GM19025 (cell line): ENCODE measurements at regions not wholly inside any gene's neighbourhood (a gene's known extent, or its start where the extent isn't known, plus 50 kb on each side); places are given as distances from the start of the nearest gene placed in this dataset.

Source experiments
- ATAC-seq: cut with Tn5 transposase; IDR thresholded peaks from one replicate; pipeline ENCODE4 v1.9.1; 2021; ENCODE audit warnings: mild to moderate bottlenecking, low read depth, moderate library complexity; ENCODE audit not compliant: unreplicated experiment

DNA sequence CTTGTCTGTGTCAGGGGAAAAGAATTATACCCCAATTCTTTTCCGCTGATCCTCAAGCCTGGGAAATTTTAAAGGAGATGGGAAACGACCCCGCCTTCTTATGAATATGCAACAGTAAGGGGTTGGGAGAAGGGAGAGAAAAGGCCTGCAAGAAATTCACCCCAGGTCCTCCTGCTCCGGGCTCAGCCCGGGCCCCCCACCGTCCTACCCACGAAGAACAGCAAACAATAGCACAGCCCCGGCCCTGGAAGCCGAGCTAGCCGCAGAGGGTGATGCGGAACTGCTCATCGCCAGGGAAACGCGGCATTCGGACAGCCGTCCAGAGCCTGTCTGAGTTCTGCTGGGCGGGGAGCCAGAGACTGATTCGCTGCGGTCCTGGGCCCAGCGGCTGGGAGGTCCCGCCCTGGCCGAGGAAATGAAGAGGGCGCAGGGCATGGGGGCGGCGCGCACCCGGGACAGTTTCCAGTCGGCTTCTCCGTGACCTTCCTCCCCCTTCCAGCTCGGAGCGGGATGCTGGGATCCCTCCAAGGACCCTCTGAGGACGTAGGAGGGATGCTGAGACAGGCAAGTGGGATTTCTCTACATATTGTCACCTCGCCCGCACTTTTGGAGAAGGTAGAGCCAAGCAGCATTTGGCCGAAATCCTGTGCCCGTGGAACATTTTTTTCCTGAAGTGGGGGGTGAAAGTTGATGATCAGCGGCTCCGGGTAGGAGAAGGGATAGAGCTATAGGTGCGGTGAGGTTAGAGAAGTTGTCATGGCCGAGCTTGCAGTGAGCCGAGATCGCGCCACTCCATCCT lies 82.3 kb upstream of the C1QTNF9B start:
- ATAC-seq = peak; percentile 53

DNA sequence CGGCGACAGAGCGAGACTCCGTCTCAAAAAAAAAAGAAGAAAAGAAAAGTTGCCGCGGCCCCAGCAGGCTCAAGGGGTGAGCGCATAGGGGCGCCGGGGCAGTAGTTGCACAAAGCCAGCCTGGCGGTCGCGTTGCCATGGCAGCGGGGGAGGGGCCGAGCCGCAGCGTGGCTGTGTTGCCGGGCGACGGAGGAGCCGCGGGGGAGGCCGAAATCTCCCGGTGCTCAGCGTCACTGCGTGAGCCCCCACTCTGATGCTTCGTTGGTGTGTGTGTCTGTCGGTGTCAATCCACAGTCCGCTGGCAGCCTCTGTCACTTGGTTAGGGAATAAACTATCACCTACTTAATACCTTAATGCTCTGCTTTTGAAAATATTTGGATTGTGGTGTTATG lies 82.9 kb upstream of the C1QTNF9B start:
- peak; percentile 97 for ATAC-seq

DNA sequence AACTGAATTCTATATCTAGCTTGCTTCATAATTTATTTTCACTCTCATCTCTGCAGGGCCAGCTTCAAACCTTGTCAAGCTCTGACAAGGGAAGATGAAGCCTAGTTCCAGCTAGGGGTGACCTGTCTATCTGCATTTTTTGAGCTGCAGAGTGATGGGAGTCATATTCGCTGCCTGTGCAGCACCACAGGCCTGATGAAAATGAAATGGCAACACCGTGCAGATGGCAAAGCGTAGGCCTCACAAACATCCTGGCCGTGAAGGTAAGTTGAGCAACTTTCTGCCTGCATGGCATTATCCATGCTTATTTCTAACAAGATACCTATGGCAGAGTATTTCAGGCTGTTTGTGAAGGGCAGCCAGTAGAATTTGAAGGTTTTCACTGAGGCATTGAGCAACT lies 86.4 kb upstream of the C1QTNF9B start:
- ATAC-seq = no peak

DNA sequence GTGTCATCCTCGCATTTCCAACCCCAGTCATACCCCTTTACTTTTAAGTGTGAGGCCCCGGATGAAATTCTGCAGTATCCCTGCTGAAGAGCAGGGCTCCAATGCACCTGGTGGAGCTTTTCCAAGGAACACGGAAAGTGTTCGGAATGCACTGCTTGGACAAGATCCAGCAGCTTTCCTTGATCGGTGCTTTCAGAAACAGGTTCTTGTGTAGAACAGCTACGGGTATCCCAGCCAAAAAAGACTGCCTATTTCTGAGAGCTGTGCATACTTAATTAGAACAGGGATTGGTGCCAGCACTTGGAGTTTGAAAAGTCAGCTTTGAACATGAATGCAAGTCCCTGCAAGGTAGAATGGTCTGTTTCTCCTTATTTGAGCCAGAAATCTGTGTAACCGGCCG lies 87.2 kb upstream of the C1QTNF9B start:
- no peak for ATAC-seq

DNA sequence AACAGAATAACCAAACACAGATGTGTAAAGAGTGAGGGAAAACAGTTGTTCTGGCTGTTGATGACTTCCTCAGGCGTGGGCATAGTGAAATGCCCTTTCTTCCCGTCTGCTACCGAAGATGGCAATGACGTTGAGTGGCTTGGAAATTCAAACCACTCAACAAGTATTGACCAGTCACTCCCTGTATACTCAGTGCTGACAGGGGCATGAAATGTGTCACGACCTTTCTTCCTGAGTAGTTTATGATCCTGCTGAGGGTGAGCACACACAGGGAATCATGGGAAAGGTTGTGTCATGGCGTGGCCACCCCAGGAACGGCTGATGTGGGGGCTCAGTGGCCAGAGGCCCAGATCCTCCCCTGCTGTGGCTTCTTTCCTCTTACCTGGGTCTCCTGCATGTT lies 87.8 kb upstream of the C1QTNF9B start:
- no peak for ATAC-seq

DNA sequence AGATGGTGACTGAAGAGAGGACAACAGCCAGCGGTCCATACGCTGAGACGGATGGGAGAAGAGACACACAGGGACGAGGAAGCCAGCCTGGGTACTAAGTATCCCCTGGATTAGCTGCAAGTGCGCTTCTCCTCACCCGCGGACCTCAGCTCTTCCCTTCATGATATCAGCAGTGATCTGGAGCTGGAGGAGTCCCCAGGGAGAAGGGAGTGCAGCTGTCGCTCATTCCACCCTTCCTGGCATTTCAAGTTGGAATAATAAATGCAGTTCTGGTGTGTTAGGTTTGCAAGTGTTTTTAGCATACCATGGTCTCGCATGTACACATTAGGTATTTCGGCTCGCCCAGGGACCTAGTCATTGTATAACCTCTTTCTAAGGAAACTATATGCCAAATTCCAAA lies 88.5 kb upstream of the C1QTNF9B start:
- ATAC-seq = no peak

DNA sequence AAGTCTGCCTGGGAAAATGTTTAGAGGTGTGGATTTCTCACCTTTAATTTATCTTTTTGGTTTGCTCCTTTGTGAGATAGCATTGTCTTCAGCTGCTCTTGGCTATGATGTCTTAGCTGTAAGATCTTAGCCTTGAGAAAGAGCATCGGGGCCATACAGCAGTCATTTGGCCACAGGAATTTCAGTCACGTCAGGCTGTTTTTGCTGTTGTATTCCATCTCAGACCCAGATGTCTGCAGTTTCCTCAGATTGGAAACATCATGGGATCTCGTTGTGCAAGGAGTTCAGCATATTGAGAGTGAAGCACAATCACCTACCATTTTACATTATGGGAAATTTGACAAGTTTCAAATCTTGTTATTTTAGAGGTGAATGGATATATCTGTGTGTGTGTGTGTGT lies 89.3 kb upstream of the C1QTNF9B start:
- no peak for ATAC-seq

DNA sequence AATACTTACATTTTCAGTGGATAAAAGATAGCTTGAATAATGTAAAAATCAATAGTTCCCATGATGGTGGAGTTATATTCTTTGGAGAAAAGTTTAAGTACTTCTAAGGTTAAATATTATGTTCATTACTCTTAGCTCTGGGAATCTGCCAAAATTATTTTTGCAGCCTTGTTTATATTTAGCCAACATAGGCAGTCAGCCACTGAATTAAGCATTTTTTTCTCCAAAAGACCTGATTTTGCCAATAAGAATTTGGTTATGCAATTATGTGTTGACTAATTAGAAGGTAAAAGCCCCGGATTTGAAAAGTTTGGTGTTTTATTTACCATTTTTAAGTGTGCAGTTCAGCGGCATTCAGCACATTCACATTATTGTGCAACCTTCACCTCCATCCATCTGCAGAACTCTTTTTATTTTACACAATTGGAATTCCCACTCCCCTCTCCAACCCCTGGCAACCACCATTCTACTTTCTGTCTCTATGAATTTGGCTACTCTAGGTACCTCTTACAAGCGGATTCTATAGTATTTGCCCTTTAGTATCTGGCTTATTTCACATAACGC lies 90.1 kb upstream of the C1QTNF9B start:
- ATAC-seq = no peak

DNA sequence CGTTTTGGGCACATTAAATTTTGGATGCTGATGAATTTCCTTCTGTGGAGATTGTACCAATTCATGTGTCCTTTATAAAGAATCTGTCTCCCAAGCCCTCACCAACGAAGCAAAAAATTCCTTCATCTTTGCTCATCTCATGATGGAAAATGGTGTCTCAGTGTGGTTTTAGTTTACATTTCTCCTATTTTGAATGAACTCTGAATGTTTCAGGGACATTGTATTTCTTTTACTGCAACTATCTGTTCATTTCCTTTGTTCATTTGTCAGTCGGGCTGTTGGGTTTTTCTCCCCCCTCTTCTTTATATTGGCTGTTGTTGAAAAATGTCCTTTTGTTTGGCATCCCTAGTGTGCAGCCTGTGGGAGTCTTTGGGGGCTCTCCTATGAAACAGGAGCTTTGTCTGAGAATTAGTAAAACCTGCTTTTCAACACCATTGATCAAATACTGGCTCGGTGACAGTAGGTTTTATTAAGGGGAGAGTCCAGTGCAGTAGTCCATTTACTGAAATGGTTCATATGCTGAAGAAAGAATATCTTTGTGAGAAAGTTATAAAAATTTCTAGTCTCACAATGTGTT lies 91.3 kb upstream of the C1QTNF9B start:
- no peak for ATAC-seq

DNA sequence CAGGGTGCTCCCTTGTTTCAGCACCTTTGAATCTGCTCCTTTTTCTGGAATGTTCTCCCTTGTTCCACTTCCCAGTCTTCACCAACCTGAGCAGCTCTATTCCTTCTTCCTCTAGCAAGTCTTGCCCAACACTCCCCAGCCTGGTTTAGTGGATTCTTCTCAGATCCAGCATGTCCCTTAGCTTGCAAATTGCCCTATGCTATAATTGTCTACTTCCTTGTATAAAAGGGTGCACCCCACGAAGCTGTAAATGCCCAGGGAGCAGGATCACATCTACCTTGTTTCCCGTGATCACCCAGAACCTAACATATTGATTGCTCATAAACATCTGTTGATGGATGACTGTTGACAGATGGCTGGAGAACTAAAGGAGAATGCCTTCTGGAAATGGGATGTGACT lies 93.2 kb upstream of the C1QTNF9B start:
- ATAC-seq = no peak

DNA sequence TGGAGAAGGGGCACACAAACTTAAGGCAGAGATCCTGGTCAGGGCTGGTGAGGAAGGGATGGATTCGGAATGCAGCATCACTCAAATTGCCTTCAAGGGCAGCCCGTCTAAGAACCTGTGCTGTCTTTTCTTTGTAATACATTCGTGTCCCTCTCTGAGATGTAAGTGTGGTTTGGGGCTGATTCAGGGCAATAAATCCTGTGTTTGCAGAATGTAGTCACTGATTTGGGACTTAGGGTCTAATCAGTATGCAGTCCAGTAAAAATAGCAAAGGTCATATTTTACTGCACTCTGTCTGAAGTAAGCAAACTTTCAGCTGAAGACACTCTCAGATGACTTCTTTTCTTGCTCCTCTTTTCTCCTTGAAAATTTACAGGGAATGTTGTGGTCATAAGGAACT lies 93.8 kb upstream of the C1QTNF9B start:
- ATAC-seq = no peak

DNA sequence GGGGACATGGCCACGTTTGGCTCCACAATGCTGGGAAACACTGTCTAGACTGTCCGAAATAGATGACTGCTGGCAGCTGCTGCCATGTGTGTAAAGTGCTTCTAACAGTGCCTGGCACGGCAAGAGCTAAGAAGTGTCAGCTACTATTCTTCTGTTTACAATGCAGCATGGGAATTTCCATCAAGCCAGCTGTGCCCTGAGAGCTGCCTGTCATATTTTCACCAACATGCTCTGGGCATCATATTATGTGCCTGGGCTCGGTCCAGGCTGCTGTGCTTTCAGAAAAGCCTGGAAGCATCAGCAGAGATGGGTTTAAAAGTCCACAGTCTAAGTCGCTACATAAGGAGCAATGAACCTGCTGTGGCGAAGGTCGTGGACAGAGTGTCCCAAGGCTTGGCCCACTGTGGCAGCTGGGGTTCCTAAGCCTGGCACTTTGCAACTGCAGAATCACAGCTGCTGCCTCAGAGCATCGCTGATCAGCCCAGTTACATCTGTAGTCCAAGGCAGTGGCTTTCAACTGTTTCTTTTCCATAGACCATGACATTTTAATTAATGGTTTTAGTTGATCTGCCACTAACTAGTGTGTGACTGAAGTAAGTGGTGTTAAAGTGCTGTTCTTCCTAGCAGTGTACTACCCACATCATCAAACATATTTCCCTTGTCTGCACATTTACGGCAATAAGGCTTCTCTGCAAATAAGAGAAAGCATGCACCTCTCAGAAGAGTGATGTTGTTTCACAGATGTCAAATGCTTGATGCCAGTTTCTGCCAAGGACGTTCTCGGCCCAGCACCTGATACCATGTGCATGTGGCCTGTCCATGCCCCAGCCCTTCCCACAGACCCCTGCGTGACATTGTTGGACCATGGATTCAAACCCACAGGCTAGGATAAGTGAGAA lies 95.7 kb upstream of the C1QTNF9B start:
- ATAC-seq = no peak

DNA sequence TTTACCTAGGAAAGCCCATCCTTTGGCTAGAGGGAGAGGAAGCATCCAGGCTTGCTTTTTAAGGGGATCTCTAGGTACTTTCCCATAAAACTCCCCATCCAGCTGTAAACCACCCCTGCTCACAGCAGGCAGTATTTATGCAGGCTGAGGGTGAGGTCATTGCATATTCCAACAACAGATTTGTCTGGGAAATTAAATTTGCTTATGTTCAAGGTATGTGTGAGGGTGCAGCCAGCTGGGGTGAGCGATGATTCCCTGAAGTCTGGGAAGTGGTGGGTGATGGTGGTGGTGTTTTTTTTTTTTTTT lies 96.3 kb upstream of the C1QTNF9B start:
- ATAC-seq = no peak

DNA sequence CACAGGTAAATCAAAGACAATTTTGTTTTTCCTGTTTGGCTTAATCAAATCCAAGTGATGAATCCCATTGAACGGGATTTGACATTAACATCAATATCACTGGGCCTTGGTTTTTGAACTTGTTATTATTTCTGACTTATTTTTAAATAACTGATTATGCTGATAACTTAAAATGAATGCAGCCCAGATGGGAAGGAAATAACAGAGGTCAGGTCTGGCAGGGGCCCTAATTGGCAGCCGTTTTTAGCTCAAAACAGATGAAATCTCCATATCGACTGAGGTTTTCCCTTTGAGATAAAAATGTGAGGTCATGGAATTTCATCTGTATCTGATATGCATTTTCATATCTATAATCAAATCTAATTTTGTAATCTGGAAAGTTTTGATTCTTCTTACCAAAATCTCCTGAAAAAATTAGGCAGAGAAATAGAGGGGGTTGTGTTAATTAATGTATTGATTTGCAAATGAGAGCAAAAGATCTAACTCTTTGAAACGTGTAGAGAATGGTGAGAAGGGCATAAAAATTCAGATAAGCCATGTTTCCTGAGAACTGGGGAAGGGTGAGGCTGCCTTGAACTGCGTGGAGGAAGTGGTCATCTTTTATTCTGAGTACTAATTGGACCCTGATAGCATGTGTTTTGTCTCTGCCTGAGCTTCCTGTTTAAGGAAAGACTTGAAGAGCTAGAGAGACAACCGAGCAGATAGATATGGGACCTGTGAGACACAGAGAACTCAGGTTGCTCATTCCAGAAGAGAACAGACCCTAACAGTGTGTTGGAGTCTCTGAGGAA lies 98.2 kb upstream of the C1QTNF9B start:
- ATAC-seq = no peak

DNA sequence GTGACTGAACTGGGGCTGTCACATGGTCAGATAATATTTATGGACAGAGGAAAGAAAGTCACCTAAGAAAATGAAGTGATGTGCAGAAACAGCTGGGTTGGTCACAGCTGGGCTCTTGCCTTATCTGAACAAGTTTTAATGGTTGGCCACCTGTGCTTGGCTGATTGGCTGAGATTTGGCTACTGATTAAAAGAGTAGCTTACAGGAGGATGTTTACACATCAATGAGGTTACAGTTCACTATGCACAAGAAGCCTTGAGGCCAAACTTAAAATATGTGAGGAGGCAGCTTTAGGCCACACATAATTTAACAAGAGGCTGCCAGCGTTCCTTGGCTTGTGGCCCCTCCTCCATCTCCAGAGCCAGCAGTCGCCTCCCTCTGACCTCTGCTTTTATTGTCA lies 99.2 kb upstream of the C1QTNF9B start:
- peak; percentile 47 for ATAC-seq

DNA sequence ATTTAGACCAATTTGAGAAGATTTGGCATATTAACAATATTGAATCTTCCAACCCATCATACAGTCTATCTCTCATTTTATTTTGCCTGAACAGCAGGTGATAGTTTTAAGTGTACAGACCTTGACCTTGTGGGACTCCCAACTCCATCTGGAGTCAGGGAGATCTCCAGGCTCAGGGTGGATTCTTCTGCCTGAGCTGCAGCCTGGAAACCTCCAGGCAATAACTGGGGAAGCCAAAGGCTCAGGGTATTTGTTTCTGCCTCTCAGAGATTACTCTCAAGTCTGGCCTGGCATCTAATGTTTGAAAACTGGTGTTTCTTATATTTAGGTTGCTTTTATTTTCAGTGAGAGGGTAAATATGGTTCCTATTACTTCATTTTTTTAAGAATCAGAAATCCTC lies 102.1 kb upstream of the C1QTNF9B start:
- ATAC-seq = no peak

DNA sequence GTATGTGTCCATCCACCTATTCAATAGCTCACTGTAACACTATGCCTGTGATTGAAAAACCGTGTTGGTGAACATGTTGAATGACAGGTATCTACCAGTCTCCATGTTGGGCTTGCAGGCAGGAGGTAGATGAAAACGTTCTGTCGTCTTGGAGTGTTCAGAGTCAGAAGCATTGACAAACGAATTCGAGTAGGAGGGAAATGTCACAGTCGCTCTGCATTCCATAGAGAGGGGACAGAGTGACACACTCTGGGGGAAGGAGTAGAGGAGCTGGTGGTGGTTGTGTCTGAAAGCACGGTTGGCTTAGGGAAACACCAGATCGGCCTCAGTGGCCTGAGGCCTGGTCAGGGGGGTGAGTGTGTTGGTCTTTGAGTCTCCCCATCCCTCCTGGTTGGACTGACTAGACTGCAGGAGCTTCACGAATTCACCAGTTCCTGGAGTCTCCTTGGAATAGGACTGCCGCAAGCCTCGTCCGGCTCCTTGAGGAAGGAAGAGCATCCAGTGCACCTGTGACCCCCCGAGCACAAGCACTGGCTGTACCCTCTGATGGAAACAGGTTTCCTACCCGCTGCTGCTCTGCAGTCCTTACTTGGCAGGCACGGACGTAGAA lies 105.0 kb upstream of the C1QTNF9B start:
- no peak for ATAC-seq

DNA sequence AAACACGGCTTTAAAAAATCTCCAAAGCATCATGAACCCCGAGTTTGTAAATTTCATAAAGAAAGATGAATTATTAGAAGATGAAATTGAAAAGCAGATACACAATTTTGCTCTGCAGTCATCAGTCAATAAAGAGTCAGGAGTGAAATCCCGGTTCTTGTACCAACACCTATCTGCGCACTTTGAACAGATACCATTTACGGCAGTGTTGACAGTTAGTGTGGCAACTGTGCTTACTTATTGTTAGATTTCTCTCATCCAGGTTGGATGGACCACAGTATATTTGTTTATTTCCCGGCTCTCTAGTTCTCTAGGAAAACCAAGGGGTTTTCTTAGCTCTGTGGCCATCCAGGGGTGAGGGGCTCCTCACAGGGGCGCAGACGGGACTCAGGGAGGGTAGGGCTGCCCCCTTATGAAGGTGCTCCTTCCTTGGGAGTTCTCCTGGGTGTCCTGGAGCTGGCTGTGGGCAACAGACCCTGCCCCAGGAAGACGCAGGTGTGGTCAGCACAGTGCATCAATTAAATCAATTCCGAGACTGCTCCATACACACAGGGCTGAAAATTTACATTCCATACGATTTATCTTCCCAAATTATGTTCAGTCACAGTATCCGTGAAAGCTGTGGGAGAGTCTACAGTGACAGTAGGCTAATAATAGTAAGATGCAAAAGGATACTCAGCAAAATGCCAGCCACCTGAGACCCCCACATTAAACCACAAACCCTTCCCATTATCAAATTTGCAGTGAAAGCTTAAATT lies 107.0 kb upstream of the C1QTNF9B start:
- ATAC-seq = no peak

DNA sequence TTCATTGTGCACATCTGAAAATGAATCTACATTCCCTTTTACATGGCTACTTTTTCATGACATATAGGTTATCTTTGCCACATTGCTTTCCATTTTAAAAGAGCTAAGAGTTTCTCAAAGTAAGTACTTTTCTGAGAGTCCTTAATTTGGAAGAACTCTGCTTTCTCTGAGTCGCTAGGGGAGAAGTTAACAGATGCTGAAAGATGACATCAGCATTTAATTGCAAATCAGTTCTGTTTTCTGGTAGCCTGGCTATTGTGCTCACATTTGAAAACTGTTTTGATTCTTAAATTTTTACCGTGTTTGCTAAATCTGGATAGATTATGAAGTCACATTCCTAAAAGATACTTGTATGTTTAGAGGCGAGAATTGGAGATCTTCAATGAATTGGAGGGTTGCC lies 107.7 kb upstream of the C1QTNF9B start:
- no peak for ATAC-seq
